H9 (cell line): ENCODE measurements at regions not wholly inside any gene's neighbourhood (a gene's known extent, or its start where the extent isn't known, plus 50 kb on each side); places are given as distances from the start of the nearest gene placed in this dataset.

Source experiments
- DNase-seq: peaks from one replicate; pipeline ENCODE4 v3.0.0-alpha.2; 2017
- H2AFZ ChIP-seq: one replicate; pipeline ENCODE4 v1.6.1; 2013; ENCODE audit warnings: mild to moderate bottlenecking, low read length, control low read depth, moderate library complexity
- H2AK5ac ChIP-seq: 2 replicates; pipeline ENCODE4 v1.6.1; 2013; ENCODE audit warnings: low read length, control low read depth, mixed read lengths; ENCODE audit not compliant: insufficient read length
- H2BK120ac ChIP-seq: one replicate; pipeline ENCODE4 v1.6.1; 2013; ENCODE audit warnings: low read depth, mild to moderate bottlenecking, low read length, control low read depth, inconsistent platforms; ENCODE audit not compliant: poor library complexity, severe bottlenecking
- H2BK12ac ChIP-seq: 2 replicates; pipeline ENCODE4 v1.6.1; 2013; ENCODE audit warnings: low read length, control low read depth, mixed read lengths, low read depth; ENCODE audit not compliant: insufficient read length
- H2BK15ac ChIP-seq: 2 replicates; pipeline ENCODE4 v1.6.1; 2013; ENCODE audit warnings: low read depth, low read length, control low read depth
- H2BK20ac ChIP-seq: one replicate; pipeline ENCODE4 v1.6.1; 2013; ENCODE audit warnings: low read depth, mild to moderate bottlenecking, low read length, control low read depth, inconsistent platforms; ENCODE audit not compliant: poor library complexity, severe bottlenecking
- H2BK5ac ChIP-seq: 2 replicates; pipeline ENCODE4 v1.6.1; 2013; ENCODE audit warnings: low read length, control low read depth, mixed read lengths; ENCODE audit not compliant: insufficient read length
- H3K14ac ChIP-seq: 2 replicates; pipeline ENCODE4 v1.6.1; 2013; ENCODE audit warnings: low read length, control low read depth; ENCODE audit not compliant: insufficient read depth
- H3K18ac ChIP-seq: 2 replicates; pipeline ENCODE4 v1.6.1; 2013; ENCODE audit warnings: low read depth, mild to moderate bottlenecking, mixed read lengths, low read length, control low read depth; ENCODE audit not compliant: insufficient read length
- H3K23ac ChIP-seq: 2 replicates; pipeline ENCODE4 v1.6.1; 2013; ENCODE audit warnings: low read length, control low read depth, mixed read lengths, low read depth; ENCODE audit not compliant: insufficient read length
- H3K23me2 ChIP-seq: 2 replicates; pipeline ENCODE4 v1.6.1; 2013; ENCODE audit warnings: low read depth, mild to moderate bottlenecking, mixed read lengths, low read length, control low read depth; ENCODE audit not compliant: insufficient read length, poor library complexity, severe bottlenecking
- H3K27ac ChIP-seq: 2 replicates; pipeline ENCODE4 v1.5.1; 2013; ENCODE audit warnings: low read length, control low read depth, mixed read lengths, low read depth; ENCODE audit not compliant: insufficient read length
- H3K27me3 ChIP-seq: 2 replicates; pipeline ENCODE4 v1.6.1; 2013; ENCODE audit warnings: low read length, control low read depth, inconsistent platforms; ENCODE audit not compliant: insufficient read depth
- H3K4ac ChIP-seq: 2 replicates; pipeline ENCODE4 v1.6.1; 2013; ENCODE audit warnings: low read depth, mild to moderate bottlenecking, control low read depth, inconsistent platforms, low read length, moderate library complexity
- H3K4me1 ChIP-seq: 2 replicates; pipeline ENCODE4 v1.6.1; 2013; ENCODE audit warnings: low read length, control low read depth, inconsistent platforms; ENCODE audit not compliant: insufficient read depth
- H3K4me2 ChIP-seq: 2 replicates; pipeline ENCODE4 v1.6.1; 2013; ENCODE audit warnings: low read length, control low read depth, mixed read lengths; ENCODE audit not compliant: insufficient read length, insufficient read depth
- H3K56ac ChIP-seq: 2 replicates; pipeline ENCODE4 v1.6.1; 2013; ENCODE audit warnings: low read depth, mild to moderate bottlenecking, mixed read lengths, low read length, control low read depth; ENCODE audit not compliant: insufficient read length
- H3K79me1 ChIP-seq: 2 replicates; pipeline ENCODE4 v1.6.1; 2013; ENCODE audit warnings: low read depth, mild to moderate bottlenecking, moderate library complexity, low read length, control low read depth, inconsistent platforms; ENCODE audit not compliant: insufficient read depth, poor library complexity, severe bottlenecking
- H3K79me2 ChIP-seq: 2 replicates; pipeline ENCODE4 v1.6.1; 2013; ENCODE audit warnings: low read length, control low read depth, inconsistent platforms; ENCODE audit not compliant: insufficient read depth
- H3K9ac ChIP-seq: 2 replicates; pipeline ENCODE4 v1.6.1; 2013; ENCODE audit warnings: low read length, control low read depth, mixed read lengths; ENCODE audit not compliant: insufficient read length; ENCODE audit errors: extremely low read depth
- H3K9me3 ChIP-seq: one replicate; pipeline ENCODE4 v1.6.1; 2013; ENCODE audit warnings: low read depth, low read length, inconsistent platforms; ENCODE audit not compliant: control insufficient read depth
- H3T11ph ChIP-seq: one replicate; pipeline ENCODE4 v1.6.1; 2013; ENCODE audit warnings: mild to moderate bottlenecking, low read length, control low read depth, inconsistent platforms
- H4K20me1 ChIP-seq: one replicate; pipeline ENCODE4 v1.6.1; 2013; ENCODE audit not compliant: control insufficient read depth, insufficient read length, insufficient read depth
- H4K5ac ChIP-seq: 2 replicates; pipeline ENCODE4 v1.6.1; 2013; ENCODE audit warnings: low read depth, mild to moderate bottlenecking, mixed read lengths, low read length, control low read depth; ENCODE audit not compliant: insufficient read length
- H4K8ac ChIP-seq: replicated peaks from 2 replicates; pipeline ENCODE4 v1.6.1; 2013; ENCODE audit warnings: low read length, control low read depth, mixed read lengths, low read depth; ENCODE audit not compliant: insufficient read length
- H4K91ac ChIP-seq: 2 replicates; pipeline ENCODE4 v1.6.1; 2013; ENCODE audit warnings: low read depth, mild to moderate bottlenecking, moderate library complexity, mixed read lengths, low read length, control low read depth; ENCODE audit not compliant: insufficient read length
- H3K27ac Mint-ChIP-seq, 3 experiments: 2 replicates in 2 of 3; 3 replicates in 1 of 3; pipeline ENCODE4 v1.8.0; 2020 to 2021; ENCODE audit warnings: mixed read lengths in 3 of 3, mild to moderate bottlenecking in 1 of 3, moderate library complexity in 1 of 3
- H3K27me3 Mint-ChIP-seq: 2 replicates; pipeline ENCODE4 v1.8.0; 2021; ENCODE audit warnings: low read depth, mild to moderate bottlenecking, moderate library complexity, mixed read lengths
- H3K36me3 Mint-ChIP-seq, 3 experiments: 2 replicates in 2 of 3; 3 replicates in 1 of 3; pipeline ENCODE4 v1.8.0; 2020 to 2021; ENCODE audit warnings: low read depth in 3 of 3, mixed read lengths in 3 of 3; ENCODE audit not compliant: insufficient read depth in 1 of 3
- H3K4me1 Mint-ChIP-seq, 2 experiments: 2 replicates each; pipeline ENCODE4 v1.8.0; 2020; ENCODE audit warnings: mixed read lengths in 2 of 2
- H3K4me3 Mint-ChIP-seq, 2 experiments: 2 replicates in 1 of 2; 3 replicates in 1 of 2; pipeline ENCODE4 v1.8.0; 2020 to 2021; ENCODE audit warnings: mild to moderate bottlenecking in 2 of 2, mixed read lengths in 2 of 2, moderate library complexity in 1 of 2
- H3K9me3 Mint-ChIP-seq, 2 experiments: 2 replicates in 1 of 2; 3 replicates in 1 of 2; pipeline ENCODE4 v1.8.0; 2020; ENCODE audit warnings: mild to moderate bottlenecking in 2 of 2, mixed read lengths in 2 of 2, moderate library complexity in 1 of 2
- CTCF ChIP-seq: fragments of 200-600 bp; sonication (generic); conservative IDR thresholded peaks from 3 replicates; pipeline ENCODE4 v1.8.0; 2021; ENCODE audit warnings: antibody characterized with exemption, mild to moderate bottlenecking
- WGBS: extraction: QIAGEN DNeasy Blood & Tissue Kit; methylation state at CpG from one replicate; pipeline ENCODE4 v1.1.7; 2013; ENCODE audit warnings: missing lambda C conversion rate, low lambda C conversion rate, mixed read lengths; ENCODE audit not compliant: insufficient read length; ENCODE audit errors: extremely low coverage; 5-methylcytosine and 5-hydroxymethylcytosine counted together

- Histone ChIP-seq H3K79me2 (no peaks in the 10 kb centered on the region), H4K91ac (no peak overlapping the region), H2BK20ac (no peak overlapping the region), H2BK12ac (no peak overlapping the region), H4K8ac (no peak overlapping the region), H4K20me1 (no peaks in the 10 kb centered on the region), H3K18ac (no peak overlapping the region), H3K9me3 (no peaks in the 10 kb centered on the region), H3T11ph (no peak overlapping the region), H4K5ac (no peak overlapping the region), H2BK120ac (no peak overlapping the region), H3K23ac (no peak overlapping the region), H3K4me1 (peaks cover 5% of the 10 kb centered on the region; the same call in 1 of the 2 replicates), H2AFZ (peak overlapping the region; percentile 40), H3K23me2 (no peaks in the 10 kb centered on the region), H2BK5ac (no peak overlapping the region), H3K27ac (no peak overlapping the region), H2AK5ac (no peak overlapping the region), H3K4me2 (no peak overlapping the region), H3K14ac (no peak overlapping the region), H3K27me3 (no peaks in the 10 kb centered on the region), H3K9ac (no peak overlapping the region), H3K79me1 (no peaks in the 10 kb centered on the region), H3K56ac (no peak overlapping the region), H3K4ac (no peak overlapping the region), H2BK15ac (no peak overlapping the region)
- WGBS: no CpG with 5 or more reads among the region's 2 CpGs
- DNase-seq: no peak
- no peak overlapping the region; a peak in 1 of 7 replicates for H3K27ac Mint-ChIP-seq
- no peaks in the 10 kb centered on the region for H3K27me3 Mint-ChIP-seq
- H3K4me3 Mint-ChIP-seq: no peak overlapping the region
- H3K36me3 Mint-ChIP-seq: peaks cover 8 to 29% (median 10%) of the 10 kb centered on the region in 3 experiments
- H3K9me3 Mint-ChIP-seq: peaks cover 18 to 31% of the 10 kb centered on the region in 2 experiments
- TF ChIP-seq CTCF: no peak
- peaks cover 21 to 23% of the 10 kb centered on the region in 2 experiments for H3K4me1 Mint-ChIP-seq
Measured at GRCh38 chr6:78565997-78566396, 301.4 kb upstream of the IRAK1BP1 start.
